ENCODE measurements at regions not wholly inside any gene's neighbourhood (a gene's known extent, or its start where the extent isn't known, plus 50 kb on each side); places are given as distances from the start of the nearest gene placed in this dataset.

GRCh38 chr11:131279654-131280384 lies 90.6 kb upstream of the NTM start:
- peaks cover 0 to 6% of the 10 kb centered on the region in 2 donors for H3K36me3 Mint-ChIP-seq
- DNase-seq (ENCODE audit: low spot score in 2 of 2), result no peak
- no peak for ATAC-seq
- H3K9me3 Mint-ChIP-seq, result peaks cover 4 to 5% of the 10 kb centered on the region in 2 donors
- H3K27ac Mint-ChIP-seq, result no peak overlapping the region

- ATAC-seq (no peak), DNase-seq (ENCODE audit: low spot score in 2 of 2) (no peak)
- H3K36me3 Mint-ChIP-seq, result no peaks in the 10 kb centered on the region
- peaks cover 4 to 5% of the 10 kb centered on the region in 2 donors for H3K9me3 Mint-ChIP-seq
- no peak overlapping the region for H3K27ac Mint-ChIP-seq
These were observed 89.1 kb upstream of the NTM start for GRCh38 chr11:131281316-131281715.

- ATAC-seq (no peak), DNase-seq (ENCODE audit: low spot score in 2 of 2) (no peak)
- H3K27ac Mint-ChIP-seq, result no peak overlapping the region
- no peaks in the 10 kb centered on the region for H3K36me3 Mint-ChIP-seq
- H3K9me3 Mint-ChIP-seq, result peaks cover 4 to 5% of the 10 kb centered on the region in 2 donors
These were observed 86.4 kb upstream of the NTM start for GRCh38 chr11:131284041-131284440.

- DNase-seq (ENCODE audit: low spot score in 2 of 2) (no peak), ATAC-seq (no peak)
- H3K27ac Mint-ChIP-seq, result no peak overlapping the region
- peaks cover 0 to 4% of the 10 kb centered on the region in 2 donors for H3K36me3 Mint-ChIP-seq
- peaks cover 0 to 3% of the 10 kb centered on the region in 2 donors for H3K9me3 Mint-ChIP-seq
These were observed 81.8 kb upstream of the NTM start for GRCh38 chr11:131288521-131289091.

- H3K27ac Mint-ChIP-seq, result no peak overlapping the region
- DNase-seq (ENCODE audit: low spot score in 2 of 2) (no peak), ATAC-seq (no peak)
- H3K36me3 Mint-ChIP-seq, result peaks cover 0 to 4% of the 10 kb centered on the region in 2 donors
- peaks cover 0 to 3% of the 10 kb centered on the region in 2 donors for H3K9me3 Mint-ChIP-seq
These were observed 80.2 kb upstream of the NTM start for GRCh38 chr11:131290185-131290584.

GRCh38 chr11:131295986-131296385 lies 74.4 kb upstream of the NTM start:
- ATAC-seq (no peak), DNase-seq (ENCODE audit: low spot score in 2 of 2) (no peak)
- peaks cover 5 to 21% of the 10 kb centered on the region in 2 donors for H3K36me3 Mint-ChIP-seq

GRCh38 chr11:131297441-131297840 lies 73.0 kb upstream of the NTM start:
- Mint-ChIP-seq H3K27ac (no peak overlapping the region), H3K36me3 (peaks cover 5 to 17% of the 10 kb centered on the region in 2 donors), H3K9me3 (peaks cover 16 to 24% of the 10 kb centered on the region in 2 donors)
- no peak for DNase-seq (ENCODE audit: low spot score in 2 of 2)
- no peak for ATAC-seq

More at GRCh38 chr11:131295986-131296385, 74.4 kb upstream of the NTM start:
- H3K27ac Mint-ChIP-seq, result no peak overlapping the region
- peaks cover 19 to 24% of the 10 kb centered on the region in 2 donors for H3K9me3 Mint-ChIP-seq

- ATAC-seq (no peak), DNase-seq (ENCODE audit: low spot score in 2 of 2) (no peak)
- Mint-ChIP-seq H3K27ac (no peak overlapping the region), H3K9me3 (peaks cover 19 to 30% of the 10 kb centered on the region in 2 donors), H3K36me3 (peaks cover 5 to 17% of the 10 kb centered on the region in 2 donors)
These were observed 70.6 kb upstream of the NTM start for GRCh38 chr11:131299598-131300438.

- Mint-ChIP-seq H3K27ac (no peak overlapping the region), H3K9me3 (peaks cover 19 to 30% of the 10 kb centered on the region in 2 donors), H3K36me3 (peaks cover 5 to 17% of the 10 kb centered on the region in 2 donors)
- DNase-seq (ENCODE audit: low spot score in 2 of 2) (no peak), ATAC-seq (no peak)
These were observed 70.0 kb upstream of the NTM start for GRCh38 chr11:131300439-131300717.

- ATAC-seq (no peak), DNase-seq (ENCODE audit: low spot score in 2 of 2) (no peak)
- Mint-ChIP-seq H3K36me3 (peaks cover 5 to 17% of the 10 kb centered on the region in 2 donors), H3K27ac (no peak overlapping the region), H3K9me3 (peaks cover 22 to 30% of the 10 kb centered on the region in 2 donors)
These were observed 69.1 kb upstream of the NTM start for GRCh38 chr11:131301306-131301705.

- Mint-ChIP-seq H3K27ac (no peak overlapping the region), H3K9me3 (peaks cover 18 to 25% of the 10 kb centered on the region in 2 donors), H3K36me3 (peaks cover 5 to 14% of the 10 kb centered on the region in 2 donors)
- ATAC-seq (no peak), DNase-seq (ENCODE audit: low spot score in 2 of 2) (no peak)
These were observed 67.6 kb upstream of the NTM start for GRCh38 chr11:131302836-131303235.

- H3K9me3 Mint-ChIP-seq, result peaks cover 15 to 23% of the 10 kb centered on the region in 2 donors
These were observed 66.8 kb upstream of the NTM start for GRCh38 chr11:131303611-131304119.

GRCh38 chr11:131305005-131305404 lies 65.4 kb upstream of the NTM start:
- DNase-seq (ENCODE audit: low spot score in 2 of 2), result no peak
- peaks cover 11 to 15% of the 10 kb centered on the region in 2 donors for H3K9me3 Mint-ChIP-seq
- no peak for ATAC-seq
- peaks cover 0 to 6% of the 10 kb centered on the region in 2 donors for H3K36me3 Mint-ChIP-seq
- H3K27ac Mint-ChIP-seq, result no peak overlapping the region

More at GRCh38 chr11:131303611-131304119, 66.8 kb upstream of the NTM start:
- no peak overlapping the region for H3K27ac Mint-ChIP-seq
- DNase-seq (ENCODE audit: low spot score in 2 of 2) (no peak), ATAC-seq (no peak)
- H3K36me3 Mint-ChIP-seq, result peaks cover 5 to 10% of the 10 kb centered on the region in 2 donors

- Mint-ChIP-seq H3K9me3 (peaks cover 5 to 10% of the 10 kb centered on the region in 2 donors), H3K27ac (no peak overlapping the region), H3K36me3 (no peaks in the 10 kb centered on the region)
- no peak for ATAC-seq
- no peak for DNase-seq (ENCODE audit: low spot score in 2 of 2)
These were observed 62.9 kb upstream of the NTM start for GRCh38 chr11:131307506-131307905.

- Mint-ChIP-seq H3K9me3 (peaks cover 6 to 14% of the 10 kb centered on the region in 2 donors), H3K36me3 (no peaks in the 10 kb centered on the region), H3K27ac (no peak overlapping the region)
- ATAC-seq (no peak), DNase-seq (ENCODE audit: low spot score in 2 of 2) (no peak)
These were observed 60.6 kb upstream of the NTM start for GRCh38 chr11:131309776-131310175.

GRCh38 chr11:131311776-131312514 lies 58.5 kb upstream of the NTM start:
- DNase-seq (ENCODE audit: low spot score in 2 of 2) (no peak), ATAC-seq (no peak)
- H3K36me3 Mint-ChIP-seq, result peaks cover 0 to 4% of the 10 kb centered on the region in 2 donors
- H3K27ac Mint-ChIP-seq, result no peak overlapping the region
- H3K9me3 Mint-ChIP-seq, result peaks cover 6 to 17% of the 10 kb centered on the region in 2 donors
